ENCODE measurements at regions not wholly inside any gene's neighbourhood (a gene's known extent, or its start where the extent isn't known, plus 50 kb on each side); places are given as distances from the start of the nearest gene placed in this dataset.

DNA sequence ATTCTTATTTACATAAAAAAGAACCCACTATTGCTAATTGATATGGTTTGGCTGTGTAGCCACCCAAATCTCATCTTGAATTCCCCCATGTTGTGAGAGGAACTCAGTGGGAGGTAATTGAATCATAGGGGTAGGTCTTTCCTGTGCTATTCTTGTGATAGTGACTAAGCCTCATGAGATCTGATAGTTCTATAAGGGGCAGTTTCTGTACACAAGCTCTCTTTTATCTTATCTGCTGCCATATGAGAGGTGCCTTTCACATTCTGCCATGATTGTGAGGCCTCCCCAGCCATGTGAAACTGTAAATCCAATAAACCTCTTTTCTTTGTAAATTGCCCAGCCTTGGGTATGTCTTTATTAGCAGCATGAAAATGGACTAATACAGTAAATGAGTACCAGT, 58.2 kb upstream of the PRR16 start:
- peak; percentile 79 for DNase-seq (ENCODE audit: low read depth)

DNA sequence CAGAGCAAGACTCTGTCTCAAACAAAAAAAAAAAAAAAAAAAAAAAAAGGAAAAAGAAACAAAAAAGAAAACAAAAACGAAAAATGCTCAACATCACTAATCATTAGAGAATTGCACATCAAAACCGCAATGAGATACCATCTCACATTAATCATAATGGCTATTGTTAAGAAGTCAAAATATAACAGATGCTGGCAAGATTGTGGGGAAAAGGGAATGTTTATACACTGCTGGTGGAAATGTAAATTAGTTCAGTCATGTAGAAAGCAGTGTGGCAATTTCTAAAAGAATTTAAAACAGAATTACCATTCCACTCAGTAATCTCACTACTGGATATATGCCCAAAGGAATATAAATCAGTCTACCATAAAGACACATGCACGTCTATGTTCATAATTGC, 50.4 kb upstream of the PRR16 start:
- DNase-seq (ENCODE audit: low read depth), result peak; percentile 37

All from Daoy (cell line).